ENCODE measurements at regions not wholly inside any gene's neighbourhood (a gene's known extent, or its start where the extent isn't known, plus 50 kb on each side); places are given as distances from the start of the nearest gene placed in this dataset.

GRCh38 chr4:159526172-159526571 lies 423.3 kb downstream of the RAPGEF2 start:
- TF ChIP-seq CTCF (IDR thresholded peaks at IDR 0.05; ENCODE audit: control extremely low read depth in 1 of 3, insufficient read depth in 1 of 3, low read depth in 1 of 3, low read length in 3 of 3), result no peak
- no peak for TF ChIP-seq RNF2 (IDR thresholded peaks at IDR 0.05; ENCODE audit: borderline replicate concordance, low read depth, low read length, missing control alignments, poor library complexity, severe bottlenecking)
- TF ChIP-seq CTBP2 (IDR thresholded peaks at IDR 0.05; ENCODE audit: borderline replicate concordance, insufficient read depth, insufficient read length, low read length), result no peak
- TF ChIP-seq EP300 (IDR thresholded peaks at IDR 0.05; ENCODE audit: borderline replicate concordance in 1 of 2, low read depth in 2 of 2, low read length in 2 of 2), result no peak
- no peak for TF ChIP-seq ZNF274 (IDR thresholded peaks at IDR 0.05; ENCODE audit: borderline replicate concordance, extremely low read depth, low read length)
- TF ChIP-seq POLR2A (IDR thresholded peaks at IDR 0.05; ENCODE audit: control extremely low read depth in 1 of 2, low read depth in 2 of 2, low read length in 2 of 2), result no peak

Data from H1 (cell line).